ENCODE measurements at regions not wholly inside any gene's neighbourhood (a gene's known extent, or its start where the extent isn't known, plus 50 kb on each side); places are given as distances from the start of the nearest gene placed in this dataset.
"Not testable (repeated sequence)": the region's sequence is repeated elsewhere in the genome, so short reads cannot be mapped to it uniquely, and the experiment has no call there.

- Histone ChIP-seq H3K4me1 (ENCODE audit: insufficient read depth, insufficient read length) (no peaks in the 10 kb centered on the region), H3K9me3 (ENCODE audit: insufficient read depth, low read length) (no peaks in the 10 kb centered on the region), H3K4me3 (ENCODE audit: insufficient read length, low read depth) (no peak overlapping the region), H3K9ac (ENCODE audit: insufficient read length, low read depth) (no peak overlapping the region), H3K27me3 (ENCODE audit: insufficient read depth, insufficient read length) (peaks cover 13% of the 10 kb centered on the region), H3K36me3 (ENCODE audit: insufficient read depth, insufficient read length, low read length) (no peaks in the 10 kb centered on the region)
- no peak for TF ChIP-seq ZNF274 (IDR thresholded peaks at IDR 0.05; ENCODE audit: low read depth, low read length)
- TF ChIP-seq YY1 (IDR thresholded peaks at IDR 0.05; ENCODE audit: insufficient read depth, insufficient read length): no peak
- no peak for TF ChIP-seq SUZ12 (IDR thresholded peaks at IDR 0.05; ENCODE audit: extremely low read depth, insufficient read depth, insufficient read length)
- no peak for DNase-seq (ENCODE audit: low read depth, low spot score)
Observed at GRCh38 chr3:144501467-144501866, 529.8 kb downstream of the DIPK2A start.

- Histone ChIP-seq H3K9ac (ENCODE audit: insufficient read length, low read depth) (no peak overlapping the region), H3K4me3 (ENCODE audit: insufficient read length, low read depth) (no peak overlapping the region), H3K4me1 (ENCODE audit: insufficient read depth, insufficient read length) (no peaks in the 10 kb centered on the region), H3K27me3 (ENCODE audit: insufficient read depth, insufficient read length) (peaks cover 13% of the 10 kb centered on the region), H3K9me3 (ENCODE audit: insufficient read depth, low read length) (no peaks in the 10 kb centered on the region), H3K36me3 (ENCODE audit: insufficient read depth, insufficient read length, low read length) (no peaks in the 10 kb centered on the region)
- no peak for TF ChIP-seq YY1 (IDR thresholded peaks at IDR 0.05; ENCODE audit: insufficient read depth, insufficient read length)
- TF ChIP-seq ZNF274 (IDR thresholded peaks at IDR 0.05; ENCODE audit: low read depth, low read length): no peak
- no peak for TF ChIP-seq SUZ12 (IDR thresholded peaks at IDR 0.05; ENCODE audit: extremely low read depth, insufficient read depth, insufficient read length)
- no peak for DNase-seq (ENCODE audit: low read depth, low spot score)
Observed at GRCh38 chr3:144502402-144502801, 530.8 kb downstream of the DIPK2A start.

- not testable (repeated sequence) for H3K27me3 ChIP-seq (ENCODE audit: insufficient read depth, insufficient read length); H3K9me3 ChIP-seq (ENCODE audit: insufficient read depth, low read length); H3K4me1 ChIP-seq (ENCODE audit: insufficient read depth, insufficient read length); H3K36me3 ChIP-seq (ENCODE audit: insufficient read depth, insufficient read length, low read length); DNase-seq (ENCODE audit: low read depth, low spot score); H3K9ac ChIP-seq (ENCODE audit: insufficient read length, low read depth); H3K4me3 ChIP-seq (ENCODE audit: insufficient read length, low read depth)
Observed at GRCh38 chr3:144506375-144506774, 534.8 kb downstream of the DIPK2A start.

- H3K9ac ChIP-seq (ENCODE audit: insufficient read length, low read depth): no peak overlapping the region
- H3K4me1 ChIP-seq (ENCODE audit: insufficient read depth, insufficient read length): no peaks in the 10 kb centered on the region
- no peak for TF ChIP-seq SUZ12 (IDR thresholded peaks at IDR 0.05; ENCODE audit: extremely low read depth, insufficient read depth, insufficient read length)
- no peak for TF ChIP-seq YY1 (IDR thresholded peaks at IDR 0.05; ENCODE audit: insufficient read depth, insufficient read length)
- no peak for TF ChIP-seq ZNF274 (IDR thresholded peaks at IDR 0.05; ENCODE audit: low read depth, low read length)
- H3K36me3 ChIP-seq (ENCODE audit: insufficient read depth, insufficient read length, low read length): no peaks in the 10 kb centered on the region
- no peak overlapping the region for H3K4me3 ChIP-seq (ENCODE audit: insufficient read length, low read depth)
- H3K27me3 ChIP-seq (ENCODE audit: insufficient read depth, insufficient read length): no peaks in the 10 kb centered on the region
- no peak for DNase-seq (ENCODE audit: low read depth, low spot score)
- H3K9me3 ChIP-seq (ENCODE audit: insufficient read depth, low read length): no peaks in the 10 kb centered on the region
Observed at GRCh38 chr3:144511346-144511745, 539.7 kb downstream of the DIPK2A start.

GRCh38 chr3:144516026-144516425, 544.4 kb downstream of the DIPK2A start:
- no peaks in the 10 kb centered on the region for H3K9me3 ChIP-seq (ENCODE audit: insufficient read depth, low read length)
- H3K4me3 ChIP-seq (ENCODE audit: insufficient read length, low read depth): no peak overlapping the region
- DNase-seq (ENCODE audit: low read depth, low spot score): no peak
- no peaks in the 10 kb centered on the region for H3K27me3 ChIP-seq (ENCODE audit: insufficient read depth, insufficient read length)
- TF ChIP-seq ZNF274 (IDR thresholded peaks at IDR 0.05; ENCODE audit: low read depth, low read length): no peak
- no peak for TF ChIP-seq SUZ12 (IDR thresholded peaks at IDR 0.05; ENCODE audit: extremely low read depth, insufficient read depth, insufficient read length)
- no peak for TF ChIP-seq YY1 (IDR thresholded peaks at IDR 0.05; ENCODE audit: insufficient read depth, insufficient read length)
- H3K9ac ChIP-seq (ENCODE audit: insufficient read length, low read depth): no peak overlapping the region
- H3K36me3 ChIP-seq (ENCODE audit: insufficient read depth, insufficient read length, low read length): no peaks in the 10 kb centered on the region
- no peaks in the 10 kb centered on the region for H3K4me1 ChIP-seq (ENCODE audit: insufficient read depth, insufficient read length)

GRCh38 chr3:144516589-144516988, 545.0 kb downstream of the DIPK2A start:
- H3K9ac ChIP-seq (ENCODE audit: insufficient read length, low read depth): no peak overlapping the region
- TF ChIP-seq YY1 (IDR thresholded peaks at IDR 0.05; ENCODE audit: insufficient read depth, insufficient read length): no peak
- TF ChIP-seq ZNF274 (IDR thresholded peaks at IDR 0.05; ENCODE audit: low read depth, low read length): no peak
- no peak for TF ChIP-seq SUZ12 (IDR thresholded peaks at IDR 0.05; ENCODE audit: extremely low read depth, insufficient read depth, insufficient read length)
- H3K27me3 ChIP-seq (ENCODE audit: insufficient read depth, insufficient read length): no peaks in the 10 kb centered on the region
- no peak overlapping the region for H3K4me3 ChIP-seq (ENCODE audit: insufficient read length, low read depth)
- DNase-seq (ENCODE audit: low read depth, low spot score): no peak
- no peaks in the 10 kb centered on the region for H3K36me3 ChIP-seq (ENCODE audit: insufficient read depth, insufficient read length, low read length)
- H3K4me1 ChIP-seq (ENCODE audit: insufficient read depth, insufficient read length): no peaks in the 10 kb centered on the region
- H3K9me3 ChIP-seq (ENCODE audit: insufficient read depth, low read length): no peaks in the 10 kb centered on the region

- no peak overlapping the region for H3K9ac ChIP-seq (ENCODE audit: insufficient read length, low read depth)
- H3K4me1 ChIP-seq (ENCODE audit: insufficient read depth, insufficient read length): no peaks in the 10 kb centered on the region
- H3K36me3 ChIP-seq (ENCODE audit: insufficient read depth, insufficient read length, low read length): no peaks in the 10 kb centered on the region
- no peak overlapping the region for H3K4me3 ChIP-seq (ENCODE audit: insufficient read length, low read depth)
- DNase-seq (ENCODE audit: low read depth, low spot score): no peak
- H3K9me3 ChIP-seq (ENCODE audit: insufficient read depth, low read length): no peaks in the 10 kb centered on the region
- TF ChIP-seq ZNF274 (IDR thresholded peaks at IDR 0.05; ENCODE audit: low read depth, low read length) (no peak), YY1 (IDR thresholded peaks at IDR 0.05; ENCODE audit: insufficient read depth, insufficient read length) (no peak), SUZ12 (IDR thresholded peaks at IDR 0.05; ENCODE audit: extremely low read depth, insufficient read depth, insufficient read length) (no peak)
- H3K27me3 ChIP-seq (ENCODE audit: insufficient read depth, insufficient read length): no peaks in the 10 kb centered on the region
Observed at GRCh38 chr3:144521131-144521530, 549.5 kb downstream of the DIPK2A start.

GRCh38 chr3:144522456-144522855, 550.8 kb downstream of the DIPK2A start:
- H3K27me3 ChIP-seq (ENCODE audit: insufficient read depth, insufficient read length): no peaks in the 10 kb centered on the region
- no peaks in the 10 kb centered on the region for H3K36me3 ChIP-seq (ENCODE audit: insufficient read depth, insufficient read length, low read length)
- no peaks in the 10 kb centered on the region for H3K4me1 ChIP-seq (ENCODE audit: insufficient read depth, insufficient read length)
- no peak for DNase-seq (ENCODE audit: low read depth, low spot score)
- no peaks in the 10 kb centered on the region for H3K9me3 ChIP-seq (ENCODE audit: insufficient read depth, low read length)
- no peak overlapping the region for H3K9ac ChIP-seq (ENCODE audit: insufficient read length, low read depth)
- TF ChIP-seq YY1 (IDR thresholded peaks at IDR 0.05; ENCODE audit: insufficient read depth, insufficient read length) (no peak), SUZ12 (IDR thresholded peaks at IDR 0.05; ENCODE audit: extremely low read depth, insufficient read depth, insufficient read length) (no peak), ZNF274 (IDR thresholded peaks at IDR 0.05; ENCODE audit: low read depth, low read length) (no peak)
- no peak overlapping the region for H3K4me3 ChIP-seq (ENCODE audit: insufficient read length, low read depth)

Measured in NT2/D1 (cell line).